ENCODE measurements at regions not wholly inside any gene's neighbourhood (a gene's known extent, or its start where the extent isn't known, plus 50 kb on each side); places are given as distances from the start of the nearest gene placed in this dataset.

GRCh38 chr2:183487326-183487725 lies 363.1 kb downstream of the NUP35 start:
- no peaks in the 10 kb centered on the region for H3K36me3 Mint-ChIP-seq (ENCODE audit: low read depth)
- peaks cover 11% of the 10 kb centered on the region for H3K4me1 Mint-ChIP-seq
- H3K27me3 Mint-ChIP-seq (ENCODE audit: low read depth): no peaks in the 10 kb centered on the region
- no peaks in the 10 kb centered on the region for H3K9me3 Mint-ChIP-seq
- no peak for TF ChIP-seq CTCF (IDR thresholded peaks at IDR 0.05; ENCODE audit: unreplicated experiment in 3 of 3)
- no peak overlapping the region for H3K27ac Mint-ChIP-seq
- no peak overlapping the region for H3K4me3 Mint-ChIP-seq

GRCh38 chr2:183488421-183488820 lies 364.2 kb downstream of the NUP35 start:
- no peak for TF ChIP-seq CTCF (IDR thresholded peaks at IDR 0.05; ENCODE audit: unreplicated experiment in 3 of 3)
- no peaks in the 10 kb centered on the region for H3K9me3 Mint-ChIP-seq
- no peaks in the 10 kb centered on the region for H3K27me3 Mint-ChIP-seq (ENCODE audit: low read depth)
- H3K27ac Mint-ChIP-seq: no peak overlapping the region
- H3K4me3 Mint-ChIP-seq: no peak overlapping the region
- no peaks in the 10 kb centered on the region for H3K36me3 Mint-ChIP-seq (ENCODE audit: low read depth)
- H3K4me1 Mint-ChIP-seq: peaks cover 11% of the 10 kb centered on the region

GRCh38 chr2:183490489-183490888 lies 366.2 kb downstream of the NUP35 start:
- no peaks in the 10 kb centered on the region for H3K27me3 Mint-ChIP-seq (ENCODE audit: low read depth)
- H3K4me3 Mint-ChIP-seq: no peak overlapping the region
- no peak for TF ChIP-seq CTCF (IDR thresholded peaks at IDR 0.05; ENCODE audit: unreplicated experiment in 3 of 3)
- no peaks in the 10 kb centered on the region for H3K36me3 Mint-ChIP-seq (ENCODE audit: low read depth)
- H3K9me3 Mint-ChIP-seq: no peaks in the 10 kb centered on the region
- peak overlapping the region in 1 of 3 experiments; percentile 6 for H3K27ac Mint-ChIP-seq
- H3K4me1 Mint-ChIP-seq: peaks cover 11% of the 10 kb centered on the region

GRCh38 chr2:183490914-183491313 lies 366.7 kb downstream of the NUP35 start:
- Mint-ChIP-seq H3K4me1 (peaks cover 11% of the 10 kb centered on the region), H3K36me3 (ENCODE audit: low read depth) (no peaks in the 10 kb centered on the region), H3K9me3 (no peaks in the 10 kb centered on the region), H3K4me3 (no peak overlapping the region), H3K27ac (peak overlapping the region in 1 of 3 experiments; percentile 6), H3K27me3 (ENCODE audit: low read depth) (no peaks in the 10 kb centered on the region)
- TF ChIP-seq CTCF (IDR thresholded peaks at IDR 0.05; ENCODE audit: unreplicated experiment in 3 of 3): no peak

GRCh38 chr2:183493040-183493439 lies 368.8 kb downstream of the NUP35 start:
- H3K9me3 Mint-ChIP-seq: no peaks in the 10 kb centered on the region
- peaks cover 6% of the 10 kb centered on the region for H3K4me1 Mint-ChIP-seq
- no peaks in the 10 kb centered on the region for H3K36me3 Mint-ChIP-seq (ENCODE audit: low read depth)
- H3K27me3 Mint-ChIP-seq (ENCODE audit: low read depth): no peaks in the 10 kb centered on the region
- TF ChIP-seq CTCF (IDR thresholded peaks at IDR 0.05; ENCODE audit: unreplicated experiment in 3 of 3): no peak
- no peak overlapping the region for H3K27ac Mint-ChIP-seq
- H3K4me3 Mint-ChIP-seq: no peak overlapping the region

- Mint-ChIP-seq H3K36me3 (ENCODE audit: low read depth) (no peaks in the 10 kb centered on the region), H3K4me1 (peaks cover 6% of the 10 kb centered on the region), H3K4me3 (no peak overlapping the region), H3K9me3 (no peaks in the 10 kb centered on the region), H3K27me3 (ENCODE audit: low read depth) (no peaks in the 10 kb centered on the region), H3K27ac (no peak overlapping the region)
- TF ChIP-seq CTCF (IDR thresholded peaks at IDR 0.05; ENCODE audit: unreplicated experiment in 3 of 3): no peak
Measured at GRCh38 chr2:183495079-183495478, 370.8 kb downstream of the NUP35 start.

Data from nephron (organoid).